ENCODE measurements at regions not wholly inside any gene's neighbourhood (a gene's known extent, or its start where the extent isn't known, plus 50 kb on each side); places are given as distances from the start of the nearest gene placed in this dataset.

DNA sequence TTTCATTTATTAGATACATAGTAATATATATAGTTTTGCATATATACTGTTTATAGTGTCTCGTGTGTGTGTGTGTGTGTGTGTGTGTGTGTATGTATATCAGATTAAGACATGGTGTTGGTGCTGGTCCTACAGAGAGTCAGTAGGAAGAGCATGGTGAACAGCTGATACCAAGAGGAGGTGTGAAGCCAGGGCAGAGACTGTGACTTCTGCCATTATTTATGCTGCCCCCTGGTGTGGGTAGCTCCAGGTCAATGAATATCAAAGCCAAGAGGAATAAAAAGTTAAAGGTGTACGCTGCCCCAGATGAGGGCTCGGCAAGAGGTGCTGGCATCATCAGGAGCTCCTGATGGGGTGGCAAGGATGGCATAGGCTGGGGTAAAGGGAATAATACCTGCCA, 299.5 kb upstream of the RASGRP1 start:
- no peak overlapping the region for H3K4me3 ChIP-seq (replicated peaks in 1 of 2; ENCODE audit: low read depth in 2 of 2, low read length in 2 of 2)
- peak in 1 of 2 donors; percentile 43 for DNase-seq (ENCODE audit: low read depth in 2 of 2)
- TF ChIP-seq, protein P1, sequence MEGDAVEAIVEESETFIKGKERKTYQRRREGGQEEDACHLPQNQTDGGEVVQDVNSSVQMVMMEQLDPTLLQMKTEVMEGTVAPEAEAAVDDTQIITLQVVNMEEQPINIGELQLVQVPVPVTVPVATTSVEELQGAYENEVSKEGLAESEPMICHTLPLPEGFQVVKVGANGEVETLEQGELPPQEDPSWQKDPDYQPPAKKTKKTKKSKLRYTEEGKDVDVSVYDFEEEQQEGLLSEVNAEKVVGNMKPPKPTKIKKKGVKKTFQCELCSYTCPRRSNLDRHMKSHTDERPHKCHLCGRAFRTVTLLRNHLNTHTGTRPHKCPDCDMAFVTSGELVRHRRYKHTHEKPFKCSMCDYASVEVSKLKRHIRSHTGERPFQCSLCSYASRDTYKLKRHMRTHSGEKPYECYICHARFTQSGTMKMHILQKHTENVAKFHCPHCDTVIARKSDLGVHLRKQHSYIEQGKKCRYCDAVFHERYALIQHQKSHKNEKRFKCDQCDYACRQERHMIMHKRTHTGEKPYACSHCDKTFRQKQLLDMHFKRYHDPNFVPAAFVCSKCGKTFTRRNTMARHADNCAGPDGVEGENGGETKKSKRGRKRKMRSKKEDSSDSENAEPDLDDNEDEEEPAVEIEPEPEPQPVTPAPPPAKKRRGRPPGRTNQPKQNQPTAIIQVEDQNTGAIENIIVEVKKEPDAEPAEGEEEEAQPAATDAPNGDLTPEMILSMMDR (IDR thresholded peaks at IDR 0.05; ENCODE audit: low read depth, low read length) = peak; percentile 10

DNA sequence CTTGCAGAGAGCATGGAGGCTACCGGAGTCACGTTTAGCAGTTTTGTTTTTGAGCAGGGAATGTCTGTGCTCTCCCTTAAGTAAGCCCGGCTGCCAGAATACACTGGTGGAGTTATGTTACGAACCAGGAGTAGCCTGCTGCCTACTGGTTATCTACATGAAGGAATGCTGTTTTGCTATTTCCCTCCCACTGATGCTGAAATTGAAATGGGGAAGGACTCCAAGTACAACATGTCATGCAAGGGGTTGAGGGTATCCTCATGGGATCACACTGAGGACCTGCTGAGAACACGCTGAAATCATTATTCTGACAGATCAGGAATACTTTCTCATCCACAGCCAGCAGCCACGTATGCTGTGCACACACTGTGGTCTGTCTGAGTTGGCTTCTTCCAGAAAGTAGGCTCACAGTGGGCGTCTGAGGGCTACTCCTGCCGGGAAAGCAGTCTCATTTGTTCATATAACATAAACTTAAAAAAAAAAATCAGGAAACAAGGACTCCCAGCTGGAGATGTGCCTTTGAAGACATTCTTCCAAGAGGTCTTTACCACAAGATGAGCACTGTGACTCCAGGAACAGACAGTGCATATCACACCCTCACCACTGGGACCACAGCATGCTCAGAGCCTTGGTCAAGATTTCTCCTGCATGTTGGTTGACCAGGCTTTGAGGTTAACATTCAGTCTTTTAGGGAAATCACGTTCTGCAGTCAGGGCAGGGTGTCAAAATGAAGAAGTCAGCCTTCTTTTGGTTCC, 300.4 kb upstream of the RASGRP1 start:
- peak; percentile 92 to 100 for DNase-seq (ENCODE audit: low read depth in 2 of 2)
- TF ChIP-seq, protein P1 (IDR thresholded peaks at IDR 0.05; ENCODE audit: low read depth, low read length) = peak; percentile 1
- no peak overlapping the region for H3K4me3 ChIP-seq (replicated peaks in 1 of 2; ENCODE audit: low read depth in 2 of 2, low read length in 2 of 2)

DNA sequence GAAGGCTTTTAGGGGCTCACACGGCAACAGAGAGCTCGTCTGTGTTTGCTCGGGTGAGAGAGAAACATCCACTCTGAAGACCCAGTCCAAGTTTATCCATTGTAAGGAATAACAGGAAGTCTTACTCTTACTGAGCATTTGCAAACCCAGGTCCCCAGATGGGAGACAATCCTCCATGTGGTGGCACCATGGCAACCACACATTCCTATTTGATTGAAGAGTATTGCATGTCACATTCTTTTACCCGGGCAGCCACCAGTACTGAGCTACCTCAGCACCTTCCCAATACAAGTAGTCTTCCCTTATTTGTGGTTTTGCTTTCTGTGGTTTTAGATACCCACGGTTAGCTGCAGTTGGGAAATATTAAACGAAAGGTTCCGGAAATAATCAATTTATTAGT, 302.9 kb upstream of the RASGRP1 start:
- TF ChIP-seq, protein P1 (IDR thresholded peaks at IDR 0.05; ENCODE audit: low read depth, low read length) = no peak
- H3K4me3 ChIP-seq (replicated peaks in 1 of 2; ENCODE audit: low read depth in 2 of 2, low read length in 2 of 2) = no peak overlapping the region

DNA sequence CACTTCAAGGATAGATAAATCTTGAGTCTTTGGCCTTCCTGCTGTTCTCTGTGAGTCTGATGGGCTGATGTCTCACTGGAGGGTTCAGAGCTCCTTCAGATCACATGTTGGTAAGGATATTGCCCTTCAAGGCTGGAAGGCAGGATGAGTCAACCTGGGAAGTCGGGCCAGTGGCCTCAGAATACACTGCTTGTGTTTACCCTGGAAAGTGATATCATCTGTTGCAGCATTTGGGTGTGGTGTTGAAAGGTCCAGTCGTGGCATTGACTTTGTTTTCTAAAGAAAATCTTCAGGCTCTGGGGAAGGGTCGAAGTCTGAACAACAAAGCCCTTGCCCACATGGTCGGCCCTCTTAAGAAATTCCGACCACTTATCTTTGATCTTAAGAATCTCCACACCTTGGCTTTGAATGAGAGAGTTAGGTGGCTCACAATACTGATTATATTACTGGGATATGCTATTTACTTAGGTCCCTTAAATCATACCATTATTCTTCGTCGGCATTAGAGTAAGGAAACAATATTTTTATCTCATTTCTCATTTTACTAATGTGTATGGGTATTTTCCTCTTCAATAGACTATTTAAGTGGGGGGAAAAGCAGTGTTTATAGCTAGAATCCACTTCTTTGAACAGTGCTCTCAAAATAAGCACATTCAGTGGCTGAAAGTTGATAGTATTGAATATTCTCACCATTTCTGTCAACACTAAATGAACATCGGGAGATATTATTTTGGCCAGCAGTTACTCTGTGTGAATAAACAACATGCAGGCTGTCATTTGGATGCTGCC, 303.9 kb upstream of the RASGRP1 start:
- TF ChIP-seq, protein P1 (IDR thresholded peaks at IDR 0.05; ENCODE audit: low read depth, low read length) = no peak
- no peak overlapping the region for H3K4me3 ChIP-seq (replicated peaks in 1 of 2; ENCODE audit: low read depth in 2 of 2, low read length in 2 of 2)
- peak; percentile 86 to 97 for DNase-seq (ENCODE audit: low read depth in 2 of 2)

More for the DNA sequence above, 302.9 kb upstream of the RASGRP1 start:
- DNase-seq (ENCODE audit: low read depth in 2 of 2) = peak in 1 of 2 donors; percentile 11

DNA sequence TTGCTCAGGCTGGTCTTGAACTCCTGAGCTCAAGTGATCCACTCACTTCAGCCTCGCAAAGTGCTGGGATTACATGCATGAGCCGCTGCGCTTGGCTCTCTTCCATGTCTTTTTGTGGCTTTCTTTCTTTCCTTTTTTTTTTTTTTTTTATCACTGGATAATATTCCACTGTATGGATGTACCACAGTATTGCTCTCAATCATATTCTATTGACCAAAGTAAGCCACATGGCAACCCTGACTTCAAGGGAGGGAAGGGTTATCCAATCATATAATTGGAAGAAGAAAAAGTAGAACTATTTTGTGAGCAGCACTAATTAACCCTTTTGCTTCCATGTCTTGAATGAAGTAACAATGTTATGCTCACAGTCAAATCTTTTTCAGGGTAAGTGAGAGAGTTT, 307.0 kb upstream of the RASGRP1 start:
- no peak for DNase-seq (ENCODE audit: low read depth in 2 of 2)

DNA sequence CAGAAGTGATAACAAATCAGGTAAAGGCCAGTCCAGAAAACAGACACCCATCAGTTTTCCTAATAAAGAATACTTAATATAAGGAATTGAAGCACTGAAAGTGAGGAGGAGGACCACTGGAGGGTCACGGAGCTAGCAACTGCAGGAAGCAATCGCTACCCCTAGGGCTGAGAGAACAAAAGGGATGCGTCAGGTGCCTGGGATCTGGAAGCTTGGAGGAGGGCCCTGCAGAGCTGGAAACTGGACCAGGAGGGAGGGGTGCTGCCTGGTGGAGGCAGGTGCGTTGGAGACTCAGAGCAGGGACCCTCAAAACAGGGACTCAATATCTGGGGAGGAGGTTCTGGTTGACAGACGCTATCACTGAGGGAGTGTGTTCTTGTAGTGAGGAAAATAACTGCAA, 308.1 kb upstream of the RASGRP1 start:
- DNase-seq (ENCODE audit: low read depth in 2 of 2) = no peak
- TF ChIP-seq, protein P1 (IDR thresholded peaks at IDR 0.05; ENCODE audit: low read depth, low read length) = no peak
- H3K4me3 ChIP-seq (replicated peaks in 1 of 2; ENCODE audit: low read depth in 2 of 2, low read length in 2 of 2) = no peak overlapping the region

More for the DNA sequence above, 307.0 kb upstream of the RASGRP1 start:
- no peak overlapping the region for H3K4me3 ChIP-seq (replicated peaks in 1 of 2; ENCODE audit: low read depth in 2 of 2, low read length in 2 of 2)
- TF ChIP-seq, protein P1 (IDR thresholded peaks at IDR 0.05; ENCODE audit: low read depth, low read length) = no peak

Data from cardiac fibroblast (primary cell).